ENCODE measurements at regions not wholly inside any gene's neighbourhood (a gene's known extent, or its start where the extent isn't known, plus 50 kb on each side); places are given as distances from the start of the nearest gene placed in this dataset.

GRCh38 chr5:147167529-147167928, 67.3 kb upstream of the STK32A start:
- TF ChIP-seq RAD21 (IDR thresholded peaks at IDR 0.05; ENCODE audit: low read depth) = no peak
- no peak for TF ChIP-seq MAX (IDR thresholded peaks at IDR 0.05)

Data from Ishikawa (cell line).